Muscle layer of duodenum (tissue), 2 donors: ENCODE measurements at regions not wholly inside any gene's neighbourhood (a gene's known extent, or its start where the extent isn't known, plus 50 kb on each side); places are given as distances from the start of the nearest gene placed in this dataset.

Source experiments
- H3K27ac ChIP-seq: one replicate; pipeline ENCODE4 v1.7.0; 2013; ENCODE audit warnings: mild to moderate bottlenecking, low read length
- H3K27me3 ChIP-seq: one replicate; pipeline ENCODE4 v1.7.0; 2013; ENCODE audit warnings: low read depth, mild to moderate bottlenecking, control low read depth, low read length
- H3K36me3 ChIP-seq, 2 donors: one replicate each; pipeline ENCODE4 v1.7.0; 2013; ENCODE audit warnings: low read length in 2 of 2, control low read depth in 1 of 2, mild to moderate bottlenecking in 1 of 2; ENCODE audit not compliant: insufficient read depth in 2 of 2, control insufficient read depth in 1 of 2
- H3K4me1 ChIP-seq, 2 donors: one replicate each; pipeline ENCODE4 v1.7.0; 2013; ENCODE audit warnings: low read length in 2 of 2, mild to moderate bottlenecking in 2 of 2, control low read depth in 1 of 2, moderate library complexity in 1 of 2; ENCODE audit not compliant: insufficient read depth in 2 of 2, control insufficient read depth in 1 of 2
- H3K4me3 ChIP-seq, 2 donors: one replicate each; pipeline ENCODE4 v1.7.0; 2013; ENCODE audit warnings: low read length in 2 of 2, low read depth in 1 of 2, mild to moderate bottlenecking in 1 of 2
- H3K9me3 ChIP-seq, 2 donors: one replicate each; pipeline ENCODE4 v1.7.0; 2013; ENCODE audit warnings: low read length in 2 of 2, control low read depth in 1 of 2, mild to moderate bottlenecking in 1 of 2; ENCODE audit not compliant: control insufficient read depth in 1 of 2
- donor health status: healthy.

GRCh38 chr13:40283666-40284065 is 382.8 kb downstream of the FOXO1 start:
- no peak overlapping the region for H3K27ac ChIP-seq
- H3K4me1 ChIP-seq = no peaks in the 10 kb centered on the region
- H3K9me3 ChIP-seq = no peaks in the 10 kb centered on the region
- no peak overlapping the region for H3K4me3 ChIP-seq
- H3K27me3 ChIP-seq = no peaks in the 10 kb centered on the region
- no peaks in the 10 kb centered on the region for H3K36me3 ChIP-seq

GRCh38 chr13:40285634-40286033 is 380.8 kb downstream of the FOXO1 start:
- Histone ChIP-seq H3K36me3 (no peaks in the 10 kb centered on the region), H3K9me3 (no peaks in the 10 kb centered on the region), H3K4me1 (no peaks in the 10 kb centered on the region), H3K27me3 (no peaks in the 10 kb centered on the region), H3K27ac (no peak overlapping the region), H3K4me3 (no peak overlapping the region)

GRCh38 chr13:40287428-40287827 is 379.0 kb downstream of the FOXO1 start:
- no peaks in the 10 kb centered on the region for H3K36me3 ChIP-seq
- no peak overlapping the region for H3K4me3 ChIP-seq
- H3K9me3 ChIP-seq = no peaks in the 10 kb centered on the region

GRCh38 chr13:40288259-40288658 is 378.2 kb downstream of the FOXO1 start:
- Histone ChIP-seq H3K27me3 (no peaks in the 10 kb centered on the region), H3K4me1 (no peaks in the 10 kb centered on the region), H3K36me3 (no peaks in the 10 kb centered on the region), H3K27ac (no peak overlapping the region), H3K9me3 (no peaks in the 10 kb centered on the region), H3K4me3 (no peak overlapping the region)

More at GRCh38 chr13:40287428-40287827, 379.0 kb downstream of the FOXO1 start:
- H3K27ac ChIP-seq = no peak overlapping the region
- no peaks in the 10 kb centered on the region for H3K4me1 ChIP-seq
- H3K27me3 ChIP-seq = no peaks in the 10 kb centered on the region

- Histone ChIP-seq H3K27ac (no peak overlapping the region), H3K36me3 (no peaks in the 10 kb centered on the region), H3K4me3 (no peak overlapping the region), H3K4me1 (no peaks in the 10 kb centered on the region), H3K9me3 (peaks cover 0 to under 1% of the 10 kb centered on the region in 2 donors), H3K27me3 (no peaks in the 10 kb centered on the region)
These were observed 375.7 kb downstream of the FOXO1 start for GRCh38 chr13:40290758-40291157.

- Histone ChIP-seq H3K27ac (no peak overlapping the region), H3K36me3 (no peaks in the 10 kb centered on the region), H3K4me3 (no peak overlapping the region), H3K9me3 (peaks cover 3 to 9% of the 10 kb centered on the region in 2 donors), H3K27me3 (no peaks in the 10 kb centered on the region), H3K4me1 (no peaks in the 10 kb centered on the region)
These were observed 374.3 kb downstream of the FOXO1 start for GRCh38 chr13:40292108-40292507.

- Histone ChIP-seq H3K27me3 (no peaks in the 10 kb centered on the region), H3K4me3 (no peak overlapping the region), H3K27ac (no peak overlapping the region), H3K36me3 (no peaks in the 10 kb centered on the region), H3K4me1 (no peaks in the 10 kb centered on the region), H3K9me3 (peaks cover 3 to 9% of the 10 kb centered on the region in 2 donors)
These were observed 373.9 kb downstream of the FOXO1 start for GRCh38 chr13:40292536-40292935.

- H3K4me3 ChIP-seq = no peak overlapping the region
- H3K9me3 ChIP-seq = peaks cover 0 to 7% of the 10 kb centered on the region in 2 donors
- H3K27me3 ChIP-seq = no peaks in the 10 kb centered on the region
- no peak overlapping the region for H3K27ac ChIP-seq
- H3K36me3 ChIP-seq = no peaks in the 10 kb centered on the region
- H3K4me1 ChIP-seq = no peaks in the 10 kb centered on the region
These were observed 364.1 kb downstream of the FOXO1 start for GRCh38 chr13:40302351-40302750.

- peaks cover 0 to 7% of the 10 kb centered on the region in 2 donors for H3K9me3 ChIP-seq
- no peaks in the 10 kb centered on the region for H3K36me3 ChIP-seq
- no peak overlapping the region for H3K27ac ChIP-seq
- H3K27me3 ChIP-seq = no peaks in the 10 kb centered on the region
- H3K4me3 ChIP-seq = no peak overlapping the region
- no peaks in the 10 kb centered on the region for H3K4me1 ChIP-seq
These were observed 362.1 kb downstream of the FOXO1 start for GRCh38 chr13:40304391-40304790.

GRCh38 chr13:40306817-40307216 is 359.6 kb downstream of the FOXO1 start:
- peaks cover 0 to 7% of the 10 kb centered on the region in 2 donors for H3K9me3 ChIP-seq
- no peaks in the 10 kb centered on the region for H3K4me1 ChIP-seq
- H3K36me3 ChIP-seq = no peaks in the 10 kb centered on the region

GRCh38 chr13:40309881-40310280 is 356.6 kb downstream of the FOXO1 start:
- no peak overlapping the region for H3K27ac ChIP-seq
- H3K27me3 ChIP-seq = no peaks in the 10 kb centered on the region
- peaks cover 0 to 7% of the 10 kb centered on the region in 2 donors for H3K9me3 ChIP-seq

More at GRCh38 chr13:40306817-40307216, 359.6 kb downstream of the FOXO1 start:
- Histone ChIP-seq H3K27me3 (no peaks in the 10 kb centered on the region), H3K27ac (no peak overlapping the region), H3K4me3 (no peak overlapping the region)

GRCh38 chr13:40311356-40312101 is 354.9 kb downstream of the FOXO1 start:
- no peak overlapping the region for H3K27ac ChIP-seq

More at GRCh38 chr13:40309881-40310280, 356.6 kb downstream of the FOXO1 start:
- Histone ChIP-seq H3K36me3 (no peaks in the 10 kb centered on the region), H3K4me1 (no peaks in the 10 kb centered on the region), H3K4me3 (no peak overlapping the region)

More at GRCh38 chr13:40311356-40312101, 354.9 kb downstream of the FOXO1 start:
- Histone ChIP-seq H3K9me3 (peaks cover 0 to 4% of the 10 kb centered on the region in 2 donors), H3K4me1 (no peaks in the 10 kb centered on the region), H3K4me3 (no peak overlapping the region), H3K27me3 (no peaks in the 10 kb centered on the region), H3K36me3 (no peaks in the 10 kb centered on the region)
